ENCODE measurements at regions not wholly inside any gene's neighbourhood (a gene's known extent, or its start where the extent isn't known, plus 50 kb on each side); places are given as distances from the start of the nearest gene placed in this dataset.

GRCh38 chr22:49422701-49423100 lies 405.0 kb downstream of the BRD1 start:
- Histone ChIP-seq H3K4me3 (replicated peaks in 1 of 3; ENCODE audit: insufficient read depth in 1 of 3, low read depth in 2 of 3, low read length in 3 of 3) (no peak overlapping the region), H3K9ac (ENCODE audit: insufficient read depth, low read depth, low read length) (no peak overlapping the region), H3K4me2 (ENCODE audit: low read depth, low read length) (no peak overlapping the region), H2AFZ (ENCODE audit: low read length) (no peak overlapping the region), H3K9me3 (ENCODE audit: low read length) (no peaks in the 10 kb centered on the region), H3K36me3 (replicated peaks in 1 of 2; ENCODE audit: control insufficient read depth in 1 of 2, insufficient read depth in 2 of 2, low read length in 2 of 2) (no peaks in the 10 kb centered on the region), H3K27me3 (ENCODE audit: control insufficient read depth in 1 of 2, insufficient read depth in 2 of 2, low read length in 2 of 2) (peaks cover 4 to 34% of the 10 kb centered on the region in 2 experiments; a peak in 4 of 5 replicates), H3K79me2 (ENCODE audit: insufficient read depth, low read length) (no peaks in the 10 kb centered on the region), H3K4me1 (ENCODE audit: insufficient read depth, low read length) (no peaks in the 10 kb centered on the region), H4K20me1 (ENCODE audit: insufficient read depth, low read length) (no peaks in the 10 kb centered on the region), H3K27ac (ENCODE audit: extremely low read length, insufficient read depth, low read length) (no peak overlapping the region)
- in situ Hi-C loops (cut with HindIII; ENCODE audit: extremely low pct_ligation_motif_present, low pct_unique_long_range_greater_than_20kb) = no loop called here
- ATAC-seq (no peak), DNase-seq (ENCODE audit: low spot score) (no peak), FAIRE-seq (no peak)
- ChIA-PET CTCF (ENCODE audit: low intra/inter-chr PET ratio, low total read pairs) (no interaction called here), POLR2A (no interaction called here)
- WGBS (ENCODE audit: low lambda C conversion rate) = 14% methylated on average over 2 of the region's 2 CpGs
- TF ChIP-seq SALL2 (CRISPR knock-in tag; IDR thresholded peaks at IDR 0.05) (no peak), ZNF749 (CRISPR knock-in tag; IDR thresholded peaks at IDR 0.05; ENCODE audit: borderline replicate concordance) (no peak), MIER3 (CRISPR knock-in tag; IDR thresholded peaks at IDR 0.05; ENCODE audit: borderline replicate concordance) (no peak), NFYC (CRISPR knock-in tag; IDR thresholded peaks at IDR 0.05) (no peak), IRF9 (CRISPR knock-in tag; IDR thresholded peaks at IDR 0.05; ENCODE audit: borderline replicate concordance) (no peak), ZNF713 (CRISPR knock-in tag; IDR thresholded peaks at IDR 0.05) (no peak), ARID5B (CRISPR knock-in tag; IDR thresholded peaks at IDR 0.05) (no peak), ZMYM2 (CRISPR knock-in tag; IDR thresholded peaks at IDR 0.05) (no peak), ZFP90 (CRISPR knock-in tag; IDR thresholded peaks at IDR 0.05; ENCODE audit: borderline replicate concordance) (no peak)
- intact Hi-C loops (cut with micrococcal nuclease; ENCODE audit: unreplicated experiment) = loop anchor here (10.0 kb wide), 1 partner anchor 872 kb away; no protein-coding TSS in a partner anchor
- BruUV-seq (replicated peaks) = no TSS peak

Measured in HepG2 (cell line).